Stimulated activated CD4-positive, alpha-beta T cell treated with anti-CD3 and anti-CD28 coated beads, Interleukin-15, amount 100 ng/mL, for 48 hours (primary cell): ENCODE measurements at regions not wholly inside any gene's neighbourhood (a gene's known extent, or its start where the extent isn't known, plus 50 kb on each side); places are given as distances from the start of the nearest gene placed in this dataset.

ENCODE experiments used
- DNase-seq, 2 donors: peaks; one replicate each; pipeline ENCODE4 v3.0.0-alpha.2; 2020; ENCODE audit warnings: low read depth in 2 of 2

- DNase-seq: peak in 1 of 2 donors; percentile 4
These were observed 122.8 kb upstream of the USP24 start for GRCh38 chr1:55337801-55338447.

- DNase-seq: no peak
These were observed 119.6 kb upstream of the USP24 start for GRCh38 chr1:55334797-55335196.

GRCh38 chr1:55334160-55334559, 119.0 kb upstream of the USP24 start:
- DNase-seq: no peak

- no peak for DNase-seq
These were observed 118.3 kb upstream of the USP24 start for GRCh38 chr1:55333461-55333860.

GRCh38 chr1:55331351-55331750, 116.2 kb upstream of the USP24 start:
- no peak for DNase-seq

- DNase-seq: no peak
These were observed 114.8 kb upstream of the USP24 start for GRCh38 chr1:55329808-55330432.

GRCh38 chr1:55329091-55329490, 113.9 kb upstream of the USP24 start:
- DNase-seq: no peak

- DNase-seq: no peak
These were observed 111.5 kb upstream of the USP24 start for GRCh38 chr1:55326496-55327243.

- DNase-seq: no peak
These were observed 108.6 kb upstream of the USP24 start for GRCh38 chr1:55323760-55324159.

GRCh38 chr1:55322842-55323241, 107.7 kb upstream of the USP24 start:
- DNase-seq: no peak

- no peak for DNase-seq
These were observed 106.8 kb upstream of the USP24 start for GRCh38 chr1:55321942-55322341.

- DNase-seq: no peak
These were observed 105.7 kb upstream of the USP24 start for GRCh38 chr1:55320891-55321290.

GRCh38 chr1:55318116-55318817, 103.1 kb upstream of the USP24 start:
- no peak for DNase-seq

GRCh38 chr1:55317673-55318072, 102.5 kb upstream of the USP24 start:
- no peak for DNase-seq

GRCh38 chr1:55316947-55317662, 101.9 kb upstream of the USP24 start:
- no peak for DNase-seq

GRCh38 chr1:55316502-55316901, 101.3 kb upstream of the USP24 start:
- no peak for DNase-seq

GRCh38 chr1:55315552-55315951, 100.4 kb upstream of the USP24 start:
- no peak for DNase-seq

GRCh38 chr1:55314740-55315139, 99.6 kb upstream of the USP24 start:
- no peak for DNase-seq

GRCh38 chr1:55313903-55314302, 98.7 kb upstream of the USP24 start:
- no peak for DNase-seq

- DNase-seq: no peak
These were observed 96.8 kb upstream of the USP24 start for GRCh38 chr1:55311979-55312378.

- DNase-seq: no peak
These were observed 96.0 kb upstream of the USP24 start for GRCh38 chr1:55311057-55311641.
